HG03575 (cell line): ENCODE measurements at regions not wholly inside any gene's neighbourhood (a gene's known extent, or its start where the extent isn't known, plus 50 kb on each side); places are given as distances from the start of the nearest gene placed in this dataset.
"Not testable (repeated sequence)": the region's sequence is repeated elsewhere in the genome, so short reads cannot be mapped to it uniquely, and the experiment has no call there.

ENCODE experiments used
- ATAC-seq: cut with Tn5 transposase; IDR thresholded peaks from one replicate; pipeline ENCODE4 v1.9.1; 2021; ENCODE audit not compliant: unreplicated experiment, insufficient number of reproducible peaks, low FRiP score; ENCODE audit errors: extremely low read depth

GRCh38 chr2:143930891-143931290, 589.0 kb downstream of the ZEB2 start:
- no peak for ATAC-seq

- no peak for ATAC-seq
Measured at GRCh38 chr2:143928613-143929012, 591.3 kb downstream of the ZEB2 start.

- no peak for ATAC-seq
Measured at GRCh38 chr2:143928184-143928583, 591.7 kb downstream of the ZEB2 start.

GRCh38 chr2:143926736-143927135, 593.2 kb downstream of the ZEB2 start:
- ATAC-seq = no peak

- not testable (repeated sequence) for ATAC-seq
Measured at GRCh38 chr2:143922261-143922830, 597.6 kb downstream of the ZEB2 start.

GRCh38 chr2:143918465-143918989, 601.4 kb downstream of the ZEB2 start:
- no peak for ATAC-seq

GRCh38 chr2:143916781-143917180, 603.1 kb downstream of the ZEB2 start:
- no peak for ATAC-seq

- ATAC-seq = no peak
Measured at GRCh38 chr2:143909577-143910353, 610.2 kb downstream of the ZEB2 start.

- no peak for ATAC-seq
Measured at GRCh38 chr2:143908843-143909242, 611.1 kb downstream of the ZEB2 start.

- no peak for ATAC-seq
Measured at GRCh38 chr2:143907801-143908200, 612.1 kb downstream of the ZEB2 start.

GRCh38 chr2:143906850-143907249, 613.1 kb downstream of the ZEB2 start:
- ATAC-seq = no peak

- ATAC-seq = no peak
Measured at GRCh38 chr2:143905587-143905986, 614.3 kb downstream of the ZEB2 start.

GRCh38 chr2:143903172-143903856, 616.6 kb downstream of the ZEB2 start:
- ATAC-seq = no peak

GRCh38 chr2:143901185-143901842, 618.6 kb downstream of the ZEB2 start:
- peak; percentile 61 for ATAC-seq

- ATAC-seq = no peak
Measured at GRCh38 chr2:143899987-143900386, 619.9 kb downstream of the ZEB2 start.

- no peak for ATAC-seq
Measured at GRCh38 chr2:143893371-143893770, 626.5 kb downstream of the ZEB2 start.

GRCh38 chr2:143891879-143892308, 628.0 kb downstream of the ZEB2 start:
- ATAC-seq = no peak

- no peak for ATAC-seq
Measured at GRCh38 chr2:143890798-143891197, 629.1 kb downstream of the ZEB2 start.

GRCh38 chr2:143889216-143889615, 630.7 kb downstream of the ZEB2 start:
- ATAC-seq = no peak
